IMR-90 (cell line): ENCODE measurements at regions not wholly inside any gene's neighbourhood (a gene's known extent, or its start where the extent isn't known, plus 50 kb on each side); places are given as distances from the start of the nearest gene placed in this dataset.

ENCODE experiments used
- ATAC-seq: fragments of 200-7000 bp; cut with Tn5 transposase; 2 replicates; pipeline ENCODE4 v1.9.1; 2020; ENCODE audit warnings: low read depth, mild to moderate bottlenecking, moderate library complexity
- BruUV-seq: library from RNA; stranded (reverse); fragments of 400-500 nt; replicated peaks from 2 replicates; lab custom pipeline; 2021; lab: Mats Ljungman, UMichigan
- CTCF ChIA-PET: fragments of 300-600 bp; formaldehyde crosslinking; extraction: SDS; loops from one replicate; lab custom pipeline; 2021; ENCODE audit warnings: antibody characterized with exemption; lab: Yijun Ruan, JAX
- POLR2A ChIA-PET: fragments of 300-600 bp; sonication (Branson Sonifier 250); formaldehyde crosslinking; loops from one replicate; lab custom pipeline; 2022; ENCODE audit warnings: antibody characterized with exemption; ENCODE audit not compliant: unreplicated experiment; lab: Charles Lee
- DNase-seq: peaks from one replicate; pipeline ENCODE4 v3.0.0; 2013
- H2AFZ ChIP-seq: replicated peaks from 2 replicates; pipeline ENCODE3; 2013; ENCODE audit warnings: low read length, mild to moderate bottlenecking; ENCODE audit not compliant: poor library complexity
- H2AK5ac ChIP-seq: 2 replicates; pipeline ENCODE4 v1.6.1; 2013; ENCODE audit warnings: low read depth, low read length, inconsistent platforms
- H2AK9ac ChIP-seq: replicated peaks from 2 replicates; pipeline ENCODE3; 2013; ENCODE audit warnings: mild to moderate bottlenecking, low read depth, low read length, moderate library complexity; ENCODE audit not compliant: poor library complexity
- H2BK120ac ChIP-seq: 2 replicates; pipeline ENCODE4 v1.6.1; 2013; ENCODE audit warnings: low read depth, low read length, inconsistent platforms
- H2BK15ac ChIP-seq: 3 replicates; pipeline ENCODE4 v1.6.1; 2013; ENCODE audit warnings: low read depth, low read length, inconsistent platforms
- H2BK20ac ChIP-seq: 2 replicates; pipeline ENCODE4 v1.6.1; 2013; ENCODE audit warnings: low read depth, mild to moderate bottlenecking, inconsistent platforms, low read length, moderate library complexity
- H2BK5ac ChIP-seq: 2 replicates; pipeline ENCODE4 v1.6.1; 2013; ENCODE audit warnings: mild to moderate bottlenecking, low read depth, low read length, inconsistent platforms; ENCODE audit not compliant: poor library complexity, severe bottlenecking
- H3K14ac ChIP-seq: replicated peaks from 2 replicates; pipeline ENCODE4 v1.6.1; 2013; ENCODE audit warnings: low read depth, low read length, inconsistent platforms
- H3K18ac ChIP-seq: 2 replicates; pipeline ENCODE4 v1.6.1; 2013; ENCODE audit warnings: low read depth, low read length, control low read depth
- H3K23ac ChIP-seq: 2 replicates; pipeline ENCODE4 v1.6.1; 2013; ENCODE audit warnings: low read depth, low read length, inconsistent platforms
- H3K27ac ChIP-seq: 2 replicates; pipeline ENCODE4 v1.5.1; 2013; ENCODE audit warnings: mild to moderate bottlenecking, control low read depth, low read length; ENCODE audit not compliant: insufficient read depth
- H3K27me3 ChIP-seq: 2 replicates; pipeline ENCODE4 v1.6.1; 2013; ENCODE audit warnings: low read length; ENCODE audit not compliant: control insufficient read depth, insufficient read depth
- H3K36me3 ChIP-seq: 2 replicates; pipeline ENCODE4 v1.6.1; 2013; ENCODE audit warnings: low read length, mixed read lengths; ENCODE audit not compliant: control insufficient read depth, insufficient read depth
- H3K4ac ChIP-seq: 2 replicates; pipeline ENCODE4 v1.6.1; 2013; ENCODE audit warnings: low read depth, low read length, inconsistent platforms
- H3K4me1 ChIP-seq: 2 replicates; pipeline ENCODE4 v1.6.1; 2013; ENCODE audit warnings: low read length, mixed read lengths; ENCODE audit not compliant: control insufficient read depth, insufficient read depth
- H3K4me2 ChIP-seq: 2 replicates; pipeline ENCODE4 v1.6.1; 2013; ENCODE audit warnings: low read depth, mild to moderate bottlenecking, control low read depth, low read length, moderate library complexity
- H3K4me3 ChIP-seq: 2 replicates; pipeline ENCODE4 v1.5.1; 2013; ENCODE audit warnings: low read depth, mild to moderate bottlenecking, control low read depth, low read length, moderate library complexity; ENCODE audit not compliant: insufficient read depth
- H3K56ac ChIP-seq: 2 replicates; pipeline ENCODE4 v1.6.1; 2013; ENCODE audit warnings: low read length, inconsistent platforms; ENCODE audit not compliant: insufficient read depth; ENCODE audit errors: extremely low read depth
- H3K79me1 ChIP-seq, 2 experiments: 2 replicates each; pipeline ENCODE4 v1.6.1; 2013; ENCODE audit warnings: low read length in 2 of 2, inconsistent platforms in 1 of 2, low read depth in 1 of 2
- H3K9ac ChIP-seq: 2 replicates; pipeline ENCODE4 v1.6.1; 2013; ENCODE audit warnings: low read depth, low read length, control low read depth
- H3K9me1 ChIP-seq: 2 replicates; pipeline ENCODE4 v1.6.1; 2013; ENCODE audit warnings: low read length, inconsistent platforms; ENCODE audit not compliant: insufficient read depth
- H3K9me3 ChIP-seq: 2 replicates; pipeline ENCODE4 v1.6.1; 2013; ENCODE audit warnings: low read length; ENCODE audit not compliant: control insufficient read depth, insufficient read depth
- H4K20me1 ChIP-seq: 2 replicates; pipeline ENCODE4 v1.6.1; 2013; ENCODE audit warnings: low read length, inconsistent platforms; ENCODE audit not compliant: insufficient read depth
- H4K5ac ChIP-seq: 2 replicates; pipeline ENCODE4 v1.6.1; 2013; ENCODE audit warnings: mild to moderate bottlenecking, low read depth, low read length, control low read depth
- H4K8ac ChIP-seq, 2 experiments: 2 replicates each; pipeline ENCODE4 v1.6.1; 2013; ENCODE audit warnings: low read depth in 2 of 2, low read length in 2 of 2, control low read depth in 1 of 2, inconsistent platforms in 1 of 2
- H4K91ac ChIP-seq: 2 replicates; pipeline ENCODE4 v1.6.1; 2013; ENCODE audit warnings: low read depth, low read length, inconsistent platforms; ENCODE audit not compliant: insufficient read depth
- BHLHE40 ChIP-seq: fragments of 150-350 bp; IDR thresholded peaks from 2 replicates; pipeline ENCODE4 v1.6.1; 2016; ENCODE audit warnings: mild to moderate bottlenecking, low read depth, low read length
- CEBPB ChIP-seq: IDR thresholded peaks from 2 replicates; pipeline ENCODE4 v1.6.1; 2012; ENCODE audit warnings: low read depth, low read length, improper control_type of control experiment
- ELK1 ChIP-seq: fragments of 150-350 bp; IDR thresholded peaks from 2 replicates; pipeline ENCODE4 v1.6.1; 2016; ENCODE audit warnings: low read depth, mild to moderate bottlenecking, low read length, moderate library complexity, borderline replicate concordance
- FOS ChIP-seq: fragments of 150-350 bp; IDR thresholded peaks from 2 replicates; pipeline ENCODE4 v1.6.1; 2016; ENCODE audit warnings: low read depth, low read length
- MAFK ChIP-seq: IDR thresholded peaks from 2 replicates; pipeline ENCODE4 v1.6.1; 2012; ENCODE audit warnings: low read depth, low read length, improper control_type of control experiment
- MXI1 ChIP-seq: IDR thresholded peaks from 2 replicates; pipeline ENCODE4 v1.6.1; 2012; ENCODE audit warnings: low read depth, mild to moderate bottlenecking, low read length, moderate library complexity, borderline replicate concordance
- NFE2L2 ChIP-seq: fragments of 150-350 bp; IDR thresholded peaks from 2 replicates; pipeline ENCODE4 v1.6.1; 2016; ENCODE audit warnings: low read depth, mild to moderate bottlenecking, low read length
- RAD21 ChIP-seq: IDR thresholded peaks from 2 replicates; pipeline ENCODE4 v1.6.1; 2012; ENCODE audit warnings: low read length, improper control_type of control experiment
- RCOR1 ChIP-seq: IDR thresholded peaks from 2 replicates; pipeline ENCODE4 v1.6.1; 2012; ENCODE audit warnings: mild to moderate bottlenecking, low read length, improper control_type of control experiment; ENCODE audit not compliant: insufficient replicate concordance
- USF2 ChIP-seq: fragments of 150-350 bp; IDR thresholded peaks from 2 replicates; pipeline ENCODE4 v1.6.1; 2017; ENCODE audit warnings: mild to moderate bottlenecking, antibody characterized with exemption, low read length, low read depth
- WGBS, 2 experiments: methylation state at CpG; one replicate each; pipeline versions ENCODE4 v1.1.5 to v1.1.7; 2013; ENCODE audit warnings: missing lambda C conversion rate in 2 of 2; ENCODE audit not compliant: insufficient read length in 1 of 2; ENCODE audit errors: extremely low coverage in 2 of 2; 5-methylcytosine and 5-hydroxymethylcytosine counted together
- dilution Hi-C: fragments of 300-500 bp; cut with HindIII; formaldehyde crosslinking; loops from one replicate; pipeline ENCODE4 v1.14.3; 2018; ENCODE audit warnings: low sequenced_read_pairs; ENCODE audit not compliant: unreplicated experiment
- in situ Hi-C: fragments of 300-500 bp; cut with MboI; formaldehyde crosslinking; loops from 3 replicates; pipeline ENCODE4 v1.14.3; 2019; ENCODE audit warnings: low sequenced_read_pairs, inconsistent platforms, mixed read lengths
- intact Hi-C: fragments of 100-400 bp; cut with micrococcal nuclease; formaldehyde crosslinking; loops from 2 replicates; pipeline ENCODE4 v1.10.0; 2022

GRCh38 chr22:27011717-27012116 is 354.3 kb downstream of the MIAT start:
- TF ChIP-seq RCOR1 (no peak), FOS (no peak), ELK1 (no peak), BHLHE40 (no peak), CEBPB (no peak), NFE2L2 (no peak), USF2 (no peak), MXI1 (no peak), MAFK (no peak), RAD21 (no peak)
- Histone ChIP-seq H3K4me3 (no peak overlapping the region), H3K23ac (no peak overlapping the region), H3K14ac (no peak overlapping the region), H3K79me1 (no peaks in the 10 kb centered on the region), H3K9me3 (no peaks in the 10 kb centered on the region), H2BK5ac (no peak overlapping the region), H3K27ac (no peak overlapping the region), H2AFZ (no peak overlapping the region), H2BK120ac (no peak overlapping the region), H2AK5ac (no peak overlapping the region), H2AK9ac (no peak overlapping the region), H3K4me2 (no peak overlapping the region), H3K18ac (no peak overlapping the region), H3K4me1 (no peaks in the 10 kb centered on the region), H4K8ac (no peak overlapping the region), H2BK20ac (no peak overlapping the region), H3K4ac (no peak overlapping the region), H3K27me3 (peaks cover 5% of the 10 kb centered on the region), H4K20me1 (no peaks in the 10 kb centered on the region), H3K36me3 (no peaks in the 10 kb centered on the region), H2BK15ac (no peak overlapping the region), H3K56ac (no peak overlapping the region), H3K9me1 (no peaks in the 10 kb centered on the region), H3K9ac (no peak overlapping the region), H4K5ac (no peak overlapping the region), H4K91ac (no peak overlapping the region)
- dilution Hi-C loops, result no loop called here
- 17% methylated on average over 1 of the region's 3 CpGs; no CpG with 5 or more reads in 1 of the 2 experiments for WGBS, 2 experiments
- ChIA-PET CTCF (no interaction called here), POLR2A (no interaction called here)
- BruUV-seq, result no TSS peak
- intact Hi-C loops, result no loop called here
- in situ Hi-C loops, result no loop called here
- ATAC-seq (no peak), DNase-seq (no peak)
